ENCODE measurements at regions not wholly inside any gene's neighbourhood (a gene's known extent, or its start where the extent isn't known, plus 50 kb on each side); places are given as distances from the start of the nearest gene placed in this dataset.
A peak's percentile ranks its signal among the peaks of the same experiment; 100 is the strongest.

GRCh38 chr11:45027312-45027711 is 76.6 kb upstream of the TP53I11 start:
- no peak for DNase-seq (ENCODE audit: low spot score)
- no peak for TF ChIP-seq CTCF (IDR thresholded peaks at IDR 0.05; ENCODE audit: extremely low read depth, missing control alignments)

GRCh38 chr11:45028911-45029682 is 78.4 kb upstream of the TP53I11 start:
- DNase-seq (ENCODE audit: low spot score) = no peak
- no peak for TF ChIP-seq CTCF (IDR thresholded peaks at IDR 0.05; ENCODE audit: extremely low read depth, missing control alignments)

GRCh38 chr11:45030778-45031177 is 80.1 kb upstream of the TP53I11 start:
- no peak for DNase-seq (ENCODE audit: low spot score)
- TF ChIP-seq CTCF (IDR thresholded peaks at IDR 0.05; ENCODE audit: extremely low read depth, missing control alignments) = no peak

GRCh38 chr11:45031912-45032519 is 81.3 kb upstream of the TP53I11 start:
- DNase-seq (ENCODE audit: low spot score) = peak; percentile 63
- no peak for TF ChIP-seq CTCF (IDR thresholded peaks at IDR 0.05; ENCODE audit: extremely low read depth, missing control alignments)

- no peak for TF ChIP-seq CTCF (IDR thresholded peaks at IDR 0.05; ENCODE audit: extremely low read depth, missing control alignments)
- no peak for DNase-seq (ENCODE audit: low spot score)
These were observed 84.7 kb upstream of the TP53I11 start for GRCh38 chr11:45035413-45035812.

- no peak for TF ChIP-seq CTCF (IDR thresholded peaks at IDR 0.05; ENCODE audit: extremely low read depth, missing control alignments)
- DNase-seq (ENCODE audit: low spot score) = no peak
These were observed 85.3 kb upstream of the TP53I11 start for GRCh38 chr11:45036010-45036409.

- no peak for DNase-seq (ENCODE audit: low spot score)
- no peak for TF ChIP-seq CTCF (IDR thresholded peaks at IDR 0.05; ENCODE audit: extremely low read depth, missing control alignments)
These were observed 86.0 kb upstream of the TP53I11 start for GRCh38 chr11:45036733-45037132.

All from GM20000 (cell line).